Endothelial cell of umbilical vein (primary cell): ENCODE measurements at regions not wholly inside any gene's neighbourhood (a gene's known extent, or its start where the extent isn't known, plus 50 kb on each side); places are given as distances from the start of the nearest gene placed in this dataset.

Experiments
- BruUV-seq: library from RNA; stranded (reverse); fragments of 400-500 nt; replicated peaks from 2 replicates; lab custom pipeline; 2021; lab: Mats Ljungman, UMichigan
- CTCF ChIA-PET: fragments of 300-600, 350-600 bp; sonication (Branson Sonifier 250); formaldehyde crosslinking; loops from one replicate; lab custom pipeline; 2021; ENCODE audit warnings: antibody characterized with exemption, inconsistent platforms; lab: Charles Lee
- POLR2A ChIA-PET: fragments of 300-600, 350-600 bp; sonication (Branson Sonifier 250); formaldehyde crosslinking; loops from one replicate; lab custom pipeline; 2021; ENCODE audit warnings: antibody characterized with exemption, inconsistent platforms; lab: Charles Lee
- DNase-seq: peaks from one replicate; pipeline ENCODE4 v3.0.0-alpha.2; 2011; ENCODE audit warnings: low read depth, low spot score
- FAIRE-seq: peaks from 2 replicates; lab custom pipeline; 2011; peaks lifted over from hg19 to GRCh38; lab: Jason Lieb, UNC
- H2AFZ ChIP-seq: 2 replicates; pipeline ENCODE4 v1.6.0; 2012; ENCODE audit warnings: low read depth, low read length, control low read depth, inconsistent platforms
- H3K27ac ChIP-seq: 2 replicates; pipeline ENCODE4 v1.5.1; 2011; ENCODE audit warnings: low read depth, mild to moderate bottlenecking, control low read depth, low read length, moderate library complexity; ENCODE audit not compliant: insufficient read depth
- H3K27me3 ChIP-seq, 2 experiments: 2 replicates each; pipeline versions ENCODE4 v1.6.0 to v1.6.1; 2011; ENCODE audit warnings: low read length in 2 of 2, mixed read lengths in 1 of 2; ENCODE audit not compliant: control insufficient read depth in 2 of 2, insufficient read depth in 2 of 2
- H3K36me3 ChIP-seq, 2 experiments: 2 replicates in 1 of 2; 3 replicates in 1 of 2; pipeline ENCODE4 v1.5.1; 2011; ENCODE audit warnings: low read length in 2 of 2, mild to moderate bottlenecking in 1 of 2, moderate library complexity in 1 of 2; ENCODE audit not compliant: control insufficient read depth in 2 of 2, insufficient read depth in 2 of 2; ENCODE audit errors: extremely low read depth in 1 of 2
- H3K4me1 ChIP-seq: 3 replicates; pipeline ENCODE4 v1.5.1; 2011; ENCODE audit warnings: mild to moderate bottlenecking, low read length; ENCODE audit not compliant: control insufficient read depth, insufficient read depth; ENCODE audit errors: extremely low read depth
- H3K4me2 ChIP-seq: 2 replicates; pipeline ENCODE4 v1.6.1; 2011; ENCODE audit warnings: low read length, control low read depth, mixed read lengths; ENCODE audit not compliant: insufficient read depth
- H3K4me3 ChIP-seq, 3 experiments: fragments of 200-600 bp in 1 of 3; sonication (generic), shearing (Covaris generic) in 1 of 3; replicated peaks in 1 of 3; 2 replicates each; pipeline ENCODE4 v1.5.1; 2011 to 2016; ENCODE audit warnings: control low read depth in 3 of 3, low read length in 3 of 3, mild to moderate bottlenecking in 2 of 3, inconsistent platforms in 1 of 3, low read depth in 1 of 3, moderate library complexity in 1 of 3; ENCODE audit not compliant: insufficient read depth in 1 of 3
- H3K79me2 ChIP-seq: 2 replicates; pipeline ENCODE4 v1.6.0; 2012; ENCODE audit warnings: low read length, inconsistent platforms; ENCODE audit not compliant: control insufficient read depth, insufficient read depth
- H3K9ac ChIP-seq: replicated peaks from 2 replicates; pipeline ENCODE3; 2011; ENCODE audit warnings: low read length, control low read depth; ENCODE audit not compliant: insufficient read depth; ENCODE audit errors: extremely low read depth
- H3K9me1 ChIP-seq: replicated peaks from 3 replicates; pipeline ENCODE4 v1.6.0; 2011; ENCODE audit warnings: mild to moderate bottlenecking, low read length; ENCODE audit not compliant: control insufficient read depth, insufficient read depth; ENCODE audit errors: extremely low read depth
- H3K9me3 ChIP-seq: replicated peaks from 2 replicates; pipeline ENCODE4 v1.5.1; 2012; ENCODE audit warnings: low read length, inconsistent platforms; ENCODE audit not compliant: control insufficient read depth, insufficient read depth
- H4K20me1 ChIP-seq: replicated peaks from 2 replicates; pipeline ENCODE3; 2011; ENCODE audit warnings: mild to moderate bottlenecking, low read length; ENCODE audit not compliant: control insufficient read depth, insufficient read depth; ENCODE audit errors: extremely low read depth
- EZH2 ChIP-seq: IDR thresholded peaks from 2 replicates; pipeline ENCODE4 v1.6.1; 2012; ENCODE audit warnings: borderline replicate concordance, low read depth, mild to moderate bottlenecking, moderate library complexity, low read length, inconsistent platforms; ENCODE audit not compliant: severe bottlenecking
- FOS ChIP-seq: IDR thresholded peaks from 2 replicates; pipeline ENCODE4 v1.6.1; 2011; ENCODE audit warnings: mild to moderate bottlenecking, low read length, moderate library complexity, borderline replicate concordance; ENCODE audit not compliant: insufficient read depth
- GATA2 ChIP-seq: IDR thresholded peaks from 2 replicates; pipeline ENCODE4 v1.7.0; 2011; ENCODE audit warnings: low read depth, mild to moderate bottlenecking, moderate library complexity, mixed read lengths, low read length; ENCODE audit not compliant: insufficient read length, insufficient read depth
- JUN ChIP-seq: IDR thresholded peaks from 2 replicates; pipeline ENCODE4 v1.6.1; 2011; ENCODE audit warnings: borderline replicate concordance, low read depth; ENCODE audit not compliant: insufficient read length, insufficient read depth
- MAX ChIP-seq: IDR thresholded peaks from 2 replicates; pipeline ENCODE4 v1.6.1; 2011; ENCODE audit not compliant: insufficient read depth, insufficient read length
- MYC ChIP-seq: IDR thresholded peaks from one replicate; pipeline ENCODE4 v1.6.1; 2011; ENCODE audit warnings: mild to moderate bottlenecking, low read depth, low read length
- POLR2A ChIP-seq: IDR thresholded peaks from 2 replicates; pipeline ENCODE4 v1.6.1; 2012; ENCODE audit warnings: low read depth, mild to moderate bottlenecking, control low read depth, low read length
- POLR2AphosphoS5 ChIP-seq: IDR thresholded peaks from 2 replicates; pipeline ENCODE4 v1.6.1; 2012; ENCODE audit warnings: low read depth, mild to moderate bottlenecking, control low read depth, low read length, moderate library complexity; ENCODE audit not compliant: insufficient read depth
- dilution Hi-C: fragments of 300-500 bp; cut with MboI; formaldehyde crosslinking; loops from one replicate; pipeline ENCODE4 v1.15.0; 2019; ENCODE audit warnings: low sequenced_read_pairs; ENCODE audit not compliant: extremely low pct_ligation_motif_present
- intact Hi-C: fragments of 100-400 bp; cut with micrococcal nuclease; formaldehyde crosslinking; loops from one replicate; pipeline ENCODE4 v1.10.0; 2022
- TF ChIP-seq, protein P1 (sequence below), 2 donors: IDR thresholded peaks; 1 replicate in 1 of 2; 2 replicates in 1 of 2; pipeline ENCODE4 v1.5.1; 2011; ENCODE audit warnings: low read length in 2 of 2, mild to moderate bottlenecking in 2 of 2, moderate library complexity in 2 of 2, control low read depth in 1 of 2, inconsistent platforms in 1 of 2, low read depth in 1 of 2; ENCODE audit not compliant: insufficient read depth in 1 of 2; ENCODE audit errors: extremely low read depth in 1 of 2

DNA sequence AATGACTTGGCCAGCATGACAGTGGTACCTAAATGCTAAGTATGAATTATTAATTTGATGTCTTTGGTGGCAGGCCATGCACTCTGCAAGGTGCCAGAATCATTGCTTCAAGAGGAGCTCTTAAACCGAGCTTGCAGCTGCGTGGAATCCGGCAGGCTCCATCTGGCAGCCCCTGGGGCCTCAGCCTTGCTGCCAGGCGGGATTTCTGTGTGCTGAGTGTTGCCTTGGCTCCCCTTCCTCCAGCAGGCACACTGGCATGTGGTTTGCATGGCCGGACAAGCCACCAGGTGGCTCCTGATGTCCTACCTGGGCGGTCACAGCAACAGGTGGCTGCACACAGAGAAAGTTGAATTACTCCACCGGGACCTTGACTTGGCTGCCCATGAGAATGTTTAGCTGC lies 155.4 kb downstream of the URB2 start:
- Histone ChIP-seq H3K4me3 (no peak overlapping the region), H3K79me2 (no peaks in the 10 kb centered on the region), H3K9ac (no peak overlapping the region), H3K4me2 (no peak overlapping the region), H3K27ac (no peak overlapping the region), H2AFZ (no peak overlapping the region), H3K36me3 (no peaks in the 10 kb centered on the region), H3K9me3 (no peaks in the 10 kb centered on the region), H3K27me3 (no peaks in the 10 kb centered on the region), H4K20me1 (no peaks in the 10 kb centered on the region), H3K9me1 (no peaks in the 10 kb centered on the region), H3K4me1 (no peaks in the 10 kb centered on the region)
- intact Hi-C loops = no loop called here
- no peak for FAIRE-seq
- TF ChIP-seq POLR2A (no peak), MAX (no peak), FOS (no peak), GATA2 (no peak), JUN (no peak), POLR2AphosphoS5 (no peak), MYC (no peak), EZH2 (no peak)
- TF ChIP-seq, protein P1, sequence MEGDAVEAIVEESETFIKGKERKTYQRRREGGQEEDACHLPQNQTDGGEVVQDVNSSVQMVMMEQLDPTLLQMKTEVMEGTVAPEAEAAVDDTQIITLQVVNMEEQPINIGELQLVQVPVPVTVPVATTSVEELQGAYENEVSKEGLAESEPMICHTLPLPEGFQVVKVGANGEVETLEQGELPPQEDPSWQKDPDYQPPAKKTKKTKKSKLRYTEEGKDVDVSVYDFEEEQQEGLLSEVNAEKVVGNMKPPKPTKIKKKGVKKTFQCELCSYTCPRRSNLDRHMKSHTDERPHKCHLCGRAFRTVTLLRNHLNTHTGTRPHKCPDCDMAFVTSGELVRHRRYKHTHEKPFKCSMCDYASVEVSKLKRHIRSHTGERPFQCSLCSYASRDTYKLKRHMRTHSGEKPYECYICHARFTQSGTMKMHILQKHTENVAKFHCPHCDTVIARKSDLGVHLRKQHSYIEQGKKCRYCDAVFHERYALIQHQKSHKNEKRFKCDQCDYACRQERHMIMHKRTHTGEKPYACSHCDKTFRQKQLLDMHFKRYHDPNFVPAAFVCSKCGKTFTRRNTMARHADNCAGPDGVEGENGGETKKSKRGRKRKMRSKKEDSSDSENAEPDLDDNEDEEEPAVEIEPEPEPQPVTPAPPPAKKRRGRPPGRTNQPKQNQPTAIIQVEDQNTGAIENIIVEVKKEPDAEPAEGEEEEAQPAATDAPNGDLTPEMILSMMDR (IDR thresholded peaks at IDR 0.05; ENCODE audit: extremely low read depth in 1 of 2, insufficient read depth in 1 of 2, low read depth in 1 of 2, low read length in 2 of 2) = no peak
- dilution Hi-C loops = no loop called here
- DNase-seq = no peak
- BruUV-seq = no TSS peak
- POLR2A ChIA-PET = no interaction called here
- CTCF ChIA-PET = no interaction called here
